SK-N-DZ (cell line): ENCODE measurements at regions not wholly inside any gene's neighbourhood (a gene's known extent, or its start where the extent isn't known, plus 50 kb on each side); places are given as distances from the start of the nearest gene placed in this dataset.

ENCODE experiments used
- DNase-seq: peaks from one replicate; pipeline ENCODE4 v3.0.0-alpha.2; 2015; ENCODE audit warnings: low spot score
- small RNA-seq, 2 experiments: library from RNA; depleted of rRNA; stranded (forward); fragments of <200 nt; gene quantifications; one replicate each; pipeline ENCODE3, GENCODE V24; 2014

DNA sequence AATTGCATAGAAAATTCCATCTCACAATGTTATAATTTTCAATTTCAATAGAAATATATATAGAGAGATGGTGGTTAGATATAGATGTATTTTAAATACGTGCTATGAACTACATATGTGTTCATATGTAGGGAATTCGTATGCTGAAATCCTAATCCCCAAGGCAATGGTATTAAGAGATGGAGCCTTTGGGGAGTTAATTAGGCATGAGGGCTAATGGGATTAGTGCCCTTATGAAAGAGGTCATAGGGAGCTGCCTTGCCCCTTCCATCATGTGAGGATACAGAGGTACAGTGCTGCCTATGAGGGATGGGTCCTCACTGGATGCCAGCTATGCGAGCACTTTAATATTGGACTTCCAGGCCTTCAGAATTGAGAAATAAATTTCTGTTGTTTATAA lies 79.6 kb upstream of the CCDC54 start:
- DNase-seq = no peak

GRCh38 chr3:107307205-107307604 lies 70.0 kb upstream of the CCDC54 start:
- DNase-seq = no peak

- no peak for DNase-seq
Observed at GRCh38 chr3:107308716-107309115, 68.5 kb upstream of the CCDC54 start.

DNA sequence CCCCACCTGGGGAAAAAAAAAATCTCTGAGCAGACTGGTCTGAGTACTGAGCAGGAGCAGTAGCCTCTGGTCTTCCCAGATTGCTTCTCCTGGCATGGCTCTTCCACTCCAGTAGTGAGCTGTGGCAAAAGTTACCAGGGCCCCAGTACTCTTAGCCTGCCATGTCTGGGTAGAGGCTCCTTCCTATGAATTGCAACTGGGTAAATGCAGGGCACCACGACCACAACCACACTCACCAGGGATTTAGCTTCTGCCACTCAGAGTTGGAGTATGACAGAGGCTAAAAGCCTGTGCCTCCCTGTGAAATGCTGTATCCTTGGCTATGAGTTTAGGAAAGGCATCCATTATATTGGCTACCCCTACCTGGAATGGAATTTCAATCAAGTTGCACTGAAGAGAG lies 67.9 kb upstream of the CCDC54 start:
- DNase-seq = no peak

- no peak for DNase-seq
Observed at GRCh38 chr3:107313711-107314110, 63.5 kb upstream of the CCDC54 start.

DNA sequence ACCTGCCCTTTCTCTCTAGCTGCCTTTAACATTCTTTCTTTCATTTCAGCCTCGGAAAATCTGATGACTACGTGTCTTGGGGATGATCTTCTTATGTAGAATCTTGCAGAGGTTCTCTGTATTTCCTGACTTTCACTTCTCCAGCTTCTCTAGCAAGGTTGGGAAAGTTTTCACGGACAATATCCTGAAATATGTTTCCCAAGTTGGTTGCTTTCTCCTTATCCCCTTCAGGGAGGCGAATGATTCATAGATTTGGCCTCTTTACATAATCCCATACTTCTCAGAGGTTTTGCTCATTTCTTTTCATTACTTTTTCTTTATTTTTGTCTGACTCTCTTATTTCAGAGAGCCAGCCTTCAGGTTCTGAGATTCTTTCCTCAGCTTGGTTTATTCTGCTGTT lies 62.1 kb upstream of the CCDC54 start:
- no peak for DNase-seq

GRCh38 chr3:107323723-107324122 lies 53.5 kb upstream of the CCDC54 start:
- DNase-seq = no peak

GRCh38 chr3:107325446-107325845 lies 51.8 kb upstream of the CCDC54 start:
- no peak for DNase-seq

Small RNAs in the stretch of these regions (small RNA-seq; reads per million reads assigned to genes)
- gene MTCO1P35 = 0 reads per million in 2 experiments
- 0 reads per million in 2 experiments for gene MTND6P6
- 0 reads per million in 2 experiments for gene RF00019
- gene RNU6-1308P = 0 reads per million in 2 experiments
